ENCODE measurements at regions not wholly inside any gene's neighbourhood (a gene's known extent, or its start where the extent isn't known, plus 50 kb on each side); places are given as distances from the start of the nearest gene placed in this dataset.

DNA sequence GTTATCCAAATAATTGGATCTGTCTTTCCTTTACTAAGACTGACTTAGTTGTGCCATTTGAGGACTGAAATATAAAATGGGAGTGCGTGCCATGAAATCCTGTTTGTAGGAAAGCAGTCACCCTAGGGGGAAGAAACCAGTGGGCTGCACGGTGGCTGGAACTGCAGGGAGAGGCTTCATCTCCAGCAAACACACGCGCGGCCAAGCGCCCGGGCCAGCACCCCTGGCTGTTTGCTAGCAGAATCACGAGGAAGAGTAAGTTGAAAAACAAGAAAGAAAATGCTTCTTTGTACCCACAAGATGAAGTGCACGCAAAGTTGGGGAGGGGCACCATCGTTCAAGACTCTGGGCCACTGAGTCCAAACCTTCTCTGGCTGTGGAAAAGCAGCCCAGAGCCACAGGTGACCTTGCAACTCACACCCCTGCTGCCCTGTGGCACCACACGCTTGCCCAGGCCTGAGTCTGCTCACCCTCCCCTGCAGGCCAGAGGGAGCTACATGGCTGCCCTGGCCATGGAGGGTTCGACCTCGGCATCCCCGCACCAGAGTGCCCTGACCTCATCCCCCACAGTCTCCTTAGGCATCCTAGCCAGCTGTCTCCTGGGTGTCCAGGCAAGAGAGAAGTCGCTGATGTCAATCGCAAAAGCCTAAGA lies 55.2 kb downstream of the IRX2 start:
- H3K4me3 ChIP-seq (ENCODE audit: insufficient read depth, low read depth, low read length): no peak overlapping the region
- no peaks in the 10 kb centered on the region for H3K36me3 ChIP-seq (ENCODE audit: insufficient read depth, low read length)
- FAIRE-seq (no peak), DNase-seq (ENCODE audit: low read depth) (no peak)
- Mint-ChIP-seq H3K4me1 (ENCODE audit: low read depth, unreplicated experiment) (peaks cover 3% of the 10 kb centered on the region), H3K4me3 (ENCODE audit: unreplicated experiment) (no peak overlapping the region), H3K36me3 (ENCODE audit: low read depth, unreplicated experiment) (no peaks in the 10 kb centered on the region), H3K27ac (ENCODE audit: unreplicated experiment) (no peak overlapping the region), H3K9me3 (ENCODE audit: unreplicated experiment) (peaks cover 8% of the 10 kb centered on the region), H3K27me3 (ENCODE audit: low read depth, unreplicated experiment) (peaks cover 24% of the 10 kb centered on the region)
- H3K27me3 ChIP-seq (ENCODE audit: insufficient read depth, low read length): no peaks in the 10 kb centered on the region
- H3K4me2 ChIP-seq (ENCODE audit: low read length): no peak overlapping the region
- H4K20me1 ChIP-seq (ENCODE audit: insufficient read depth, low read length): no peaks in the 10 kb centered on the region
- H3K9ac ChIP-seq (ENCODE audit: low read length): no peak overlapping the region
- no peak overlapping the region for H2AFZ ChIP-seq (ENCODE audit: low read depth, low read length)
- H3K27ac ChIP-seq (ENCODE audit: low read depth, low read length): no peak overlapping the region
- peaks cover 4% of the 10 kb centered on the region for H3K4me1 ChIP-seq (ENCODE audit: insufficient read depth, low read length)
- peaks cover 7% of the 10 kb centered on the region for H3K9me3 ChIP-seq (ENCODE audit: insufficient read depth, low read depth, low read length)
- no peak for TF ChIP-seq EZH2 (IDR thresholded peaks at IDR 0.05; ENCODE audit: insufficient read depth, low read length)
- TF ChIP-seq, protein P1, sequence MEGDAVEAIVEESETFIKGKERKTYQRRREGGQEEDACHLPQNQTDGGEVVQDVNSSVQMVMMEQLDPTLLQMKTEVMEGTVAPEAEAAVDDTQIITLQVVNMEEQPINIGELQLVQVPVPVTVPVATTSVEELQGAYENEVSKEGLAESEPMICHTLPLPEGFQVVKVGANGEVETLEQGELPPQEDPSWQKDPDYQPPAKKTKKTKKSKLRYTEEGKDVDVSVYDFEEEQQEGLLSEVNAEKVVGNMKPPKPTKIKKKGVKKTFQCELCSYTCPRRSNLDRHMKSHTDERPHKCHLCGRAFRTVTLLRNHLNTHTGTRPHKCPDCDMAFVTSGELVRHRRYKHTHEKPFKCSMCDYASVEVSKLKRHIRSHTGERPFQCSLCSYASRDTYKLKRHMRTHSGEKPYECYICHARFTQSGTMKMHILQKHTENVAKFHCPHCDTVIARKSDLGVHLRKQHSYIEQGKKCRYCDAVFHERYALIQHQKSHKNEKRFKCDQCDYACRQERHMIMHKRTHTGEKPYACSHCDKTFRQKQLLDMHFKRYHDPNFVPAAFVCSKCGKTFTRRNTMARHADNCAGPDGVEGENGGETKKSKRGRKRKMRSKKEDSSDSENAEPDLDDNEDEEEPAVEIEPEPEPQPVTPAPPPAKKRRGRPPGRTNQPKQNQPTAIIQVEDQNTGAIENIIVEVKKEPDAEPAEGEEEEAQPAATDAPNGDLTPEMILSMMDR (IDR thresholded peaks at IDR 0.05; ENCODE audit: insufficient read depth, low read depth, low read length): no peak
- H3K79me2 ChIP-seq (ENCODE audit: insufficient read depth, low read length): no peaks in the 10 kb centered on the region

DNA sequence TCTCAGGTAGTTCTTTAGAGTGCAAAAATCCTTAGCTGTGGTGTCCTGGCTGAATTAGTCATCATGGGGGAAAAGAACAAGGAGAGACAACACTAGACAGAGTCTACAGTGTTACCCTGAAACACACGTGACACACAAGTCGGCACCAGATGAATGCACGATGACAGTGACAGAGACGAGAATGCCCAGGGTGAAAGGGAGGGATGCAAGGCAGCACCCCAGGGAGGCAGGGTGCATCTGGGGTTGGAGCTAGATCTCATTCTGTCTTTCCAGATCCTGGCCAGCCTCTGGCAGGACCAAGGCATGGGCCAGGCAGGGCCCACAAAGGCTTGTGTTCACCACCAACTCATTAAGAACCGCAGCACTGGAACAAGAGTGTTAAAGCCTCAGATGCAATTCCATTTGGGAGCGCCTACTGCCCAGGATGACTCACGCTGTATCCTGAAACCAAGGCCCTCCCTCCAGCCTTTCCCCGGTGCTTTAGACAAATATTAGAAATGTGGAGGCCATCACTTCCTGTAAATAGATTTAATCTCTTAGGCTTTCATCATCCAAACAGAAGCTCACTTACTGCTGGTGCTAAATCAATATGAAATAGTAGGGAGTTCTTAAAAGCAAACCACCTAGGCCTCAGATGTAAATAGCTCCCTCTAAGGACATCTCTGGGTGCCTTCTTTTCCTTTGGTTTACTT lies 56.1 kb downstream of the IRX2 start:
- peak overlapping the region; percentile 41 for H2AFZ ChIP-seq (ENCODE audit: low read depth, low read length)
- peaks cover 7% of the 10 kb centered on the region for H3K9me3 ChIP-seq (ENCODE audit: insufficient read depth, low read depth, low read length)
- Mint-ChIP-seq H3K36me3 (ENCODE audit: low read depth, unreplicated experiment) (no peaks in the 10 kb centered on the region), H3K27me3 (ENCODE audit: low read depth, unreplicated experiment) (peaks cover 15% of the 10 kb centered on the region), H3K4me1 (ENCODE audit: low read depth, unreplicated experiment) (peaks cover 3% of the 10 kb centered on the region), H3K9me3 (ENCODE audit: unreplicated experiment) (peaks cover 12% of the 10 kb centered on the region), H3K27ac (ENCODE audit: unreplicated experiment) (no peak overlapping the region), H3K4me3 (ENCODE audit: unreplicated experiment) (no peak overlapping the region)
- H4K20me1 ChIP-seq (ENCODE audit: insufficient read depth, low read length): no peaks in the 10 kb centered on the region
- TF ChIP-seq, protein P1 (IDR thresholded peaks at IDR 0.05; ENCODE audit: insufficient read depth, low read depth, low read length): no peak
- TF ChIP-seq EZH2 (IDR thresholded peaks at IDR 0.05; ENCODE audit: insufficient read depth, low read length): no peak
- H3K4me1 ChIP-seq (ENCODE audit: insufficient read depth, low read length): peaks cover 4% of the 10 kb centered on the region
- FAIRE-seq (no peak), DNase-seq (ENCODE audit: low read depth) (peak; percentile 89)
- H3K27me3 ChIP-seq (ENCODE audit: insufficient read depth, low read length): no peaks in the 10 kb centered on the region
- no peaks in the 10 kb centered on the region for H3K36me3 ChIP-seq (ENCODE audit: insufficient read depth, low read length)
- H3K4me3 ChIP-seq (ENCODE audit: insufficient read depth, low read depth, low read length): no peak overlapping the region
- peak overlapping the region; percentile 39 for H3K4me2 ChIP-seq (ENCODE audit: low read length)
- H3K27ac ChIP-seq (ENCODE audit: low read depth, low read length): no peak overlapping the region
- no peak overlapping the region for H3K9ac ChIP-seq (ENCODE audit: low read length)
- H3K79me2 ChIP-seq (ENCODE audit: insufficient read depth, low read length): no peaks in the 10 kb centered on the region

DNA sequence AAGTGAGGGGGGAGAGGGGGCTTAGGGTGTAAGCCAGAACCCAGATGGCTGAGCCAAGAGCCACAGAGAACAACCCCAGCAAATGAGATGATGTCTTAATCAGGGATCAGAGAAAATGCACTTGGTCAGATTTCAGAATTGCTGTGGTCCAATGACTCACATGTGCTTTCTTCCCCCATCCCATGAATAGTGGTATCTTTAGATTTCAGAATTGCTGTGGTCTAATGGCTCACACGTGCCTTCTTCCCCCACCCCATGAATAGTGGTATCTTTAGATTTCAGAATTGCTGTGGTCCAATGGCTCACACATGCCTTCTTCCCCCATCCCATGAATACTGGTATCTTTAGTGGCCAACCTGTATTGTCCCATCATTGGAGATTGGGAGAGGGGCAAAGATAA lies 59.9 kb downstream of the IRX2 start:
- peaks cover 3% of the 10 kb centered on the region for H3K4me1 Mint-ChIP-seq (ENCODE audit: low read depth, unreplicated experiment)
- H3K4me1 ChIP-seq (ENCODE audit: insufficient read depth, low read length): peaks cover 7% of the 10 kb centered on the region
- no peak overlapping the region for H3K27ac Mint-ChIP-seq (ENCODE audit: unreplicated experiment)
- H3K9me3 Mint-ChIP-seq (ENCODE audit: unreplicated experiment): peaks cover 12% of the 10 kb centered on the region
- H3K27me3 ChIP-seq (ENCODE audit: insufficient read depth, low read length): no peaks in the 10 kb centered on the region
- no peaks in the 10 kb centered on the region for H3K79me2 ChIP-seq (ENCODE audit: insufficient read depth, low read length)
- H2AFZ ChIP-seq (ENCODE audit: low read depth, low read length): no peak overlapping the region
- H3K36me3 Mint-ChIP-seq (ENCODE audit: low read depth, unreplicated experiment): no peaks in the 10 kb centered on the region
- H3K36me3 ChIP-seq (ENCODE audit: insufficient read depth, low read length): no peaks in the 10 kb centered on the region
- no peak overlapping the region for H3K4me3 Mint-ChIP-seq (ENCODE audit: unreplicated experiment)
- no peaks in the 10 kb centered on the region for H4K20me1 ChIP-seq (ENCODE audit: insufficient read depth, low read length)
- peaks cover 13% of the 10 kb centered on the region for H3K27me3 Mint-ChIP-seq (ENCODE audit: low read depth, unreplicated experiment)
- H3K27ac ChIP-seq (ENCODE audit: low read depth, low read length): no peak overlapping the region
- no peak overlapping the region for H3K4me3 ChIP-seq (ENCODE audit: insufficient read depth, low read depth, low read length)
- TF ChIP-seq, protein P1 (IDR thresholded peaks at IDR 0.05; ENCODE audit: insufficient read depth, low read depth, low read length): no peak
- TF ChIP-seq EZH2 (IDR thresholded peaks at IDR 0.05; ENCODE audit: insufficient read depth, low read length): no peak
- H3K4me2 ChIP-seq (ENCODE audit: low read length): no peak overlapping the region
- no peak for FAIRE-seq
- no peak for DNase-seq (ENCODE audit: low read depth)
- no peak overlapping the region for H3K9ac ChIP-seq (ENCODE audit: low read length)
- peaks cover 7% of the 10 kb centered on the region for H3K9me3 ChIP-seq (ENCODE audit: insufficient read depth, low read depth, low read length)

All from astrocyte (in vitro differentiated cells and primary cell).